CD4-positive, alpha-beta T cell treated with Interleukin-17A for 1 hour (primary cell): ENCODE measurements at regions not wholly inside any gene's neighbourhood (a gene's known extent, or its start where the extent isn't known, plus 50 kb on each side); places are given as distances from the start of the nearest gene placed in this dataset.

ENCODE experiments used
- DNase-seq: peaks from one replicate; pipeline ENCODE4 v3.0.0-alpha.2; 2020

GRCh38 chr3:5071061-5071460 lies 51.0 kb upstream of the ARL8B start:
- no peak for DNase-seq

GRCh38 chr3:5072100-5072816 lies 49.8 kb upstream of the ARL8B start:
- DNase-seq, result no peak
